Body of pancreas (tissue), 4 donors: ENCODE measurements at regions not wholly inside any gene's neighbourhood (a gene's known extent, or its start where the extent isn't known, plus 50 kb on each side); places are given as distances from the start of the nearest gene placed in this dataset.

ENCODE experiments used
- ATAC-seq: fragments of 150-250 bp; one replicate; pipeline ENCODE4 v1.9.1; 2016
- DNase-seq, 4 donors: peaks; one replicate each; pipeline ENCODE4 v3.0.0-alpha.2; 2019
- H3K27ac ChIP-seq, 4 donors: fragments of 200-600 bp; sonication (generic); 1 replicate in 3 of 4; 2 replicates in 1 of 4; pipeline versions ENCODE4 v1.5.1 to v1.6.1; 2016 to 2019; ENCODE audit warnings: mild to moderate bottlenecking in 1 of 4, mixed read lengths in 1 of 4, moderate library complexity in 1 of 4
- H3K27me3 ChIP-seq, 2 donors: fragments of 200-600 bp; sonication (generic); one replicate each; pipeline ENCODE4 v1.6.0; 2016; ENCODE audit warnings: mild to moderate bottlenecking in 1 of 2
- H3K36me3 ChIP-seq, 2 donors: fragments of 200-600 bp; sonication (generic); replicated peaks in 1 of 2; 2 replicates each; pipeline ENCODE4 v1.5.1; 2016; ENCODE audit warnings: low read depth in 2 of 2; ENCODE audit not compliant: insufficient read depth in 1 of 2
- H3K4me1 ChIP-seq: fragments of 200-600 bp; sonication (generic); one replicate; pipeline ENCODE4 v1.6.0; 2016
- H3K4me3 ChIP-seq, 2 donors: fragments of 200-600 bp; sonication (generic); 1 replicate in 1 of 2; 2 replicates in 1 of 2; pipeline ENCODE4 v1.5.1; 2016 to 2019
- H3K9me3 ChIP-seq, 3 donors: fragments of 200-600 bp; sonication (generic); 1 replicate in 2 of 3; 2 replicates in 1 of 3; pipeline ENCODE4 v1.5.1; 2016
- POLR2A ChIP-seq, 3 donors: fragments of 450-650 bp; IDR thresholded peaks; one replicate each; pipeline ENCODE4 v1.6.1; 2016; ENCODE audit warnings: antibody characterized with exemption in 3 of 3, mild to moderate bottlenecking in 2 of 3
- WGBS, 2 donors: methylation state at CpG; one replicate each; pipeline ENCODE4 v1.1.5; 2017; 5-methylcytosine and 5-hydroxymethylcytosine counted together
- intact Hi-C: fragments of 100-400 bp; cut with DNase I; formaldehyde crosslinking; loops from one replicate; pipeline ENCODE4 v1.15.1; 2023
- TF ChIP-seq, protein P1 (sequence below), 7 experiments: fragments of 450-650 bp in 4 of 7; fragments of 200-600 bp in 3 of 7; sonication (generic) in 3 of 7; IDR thresholded peaks; one replicate each; pipeline ENCODE4 v1.5.1; 2016 to 2019; ENCODE audit warnings: antibody characterized with exemption in 7 of 7

DNA sequence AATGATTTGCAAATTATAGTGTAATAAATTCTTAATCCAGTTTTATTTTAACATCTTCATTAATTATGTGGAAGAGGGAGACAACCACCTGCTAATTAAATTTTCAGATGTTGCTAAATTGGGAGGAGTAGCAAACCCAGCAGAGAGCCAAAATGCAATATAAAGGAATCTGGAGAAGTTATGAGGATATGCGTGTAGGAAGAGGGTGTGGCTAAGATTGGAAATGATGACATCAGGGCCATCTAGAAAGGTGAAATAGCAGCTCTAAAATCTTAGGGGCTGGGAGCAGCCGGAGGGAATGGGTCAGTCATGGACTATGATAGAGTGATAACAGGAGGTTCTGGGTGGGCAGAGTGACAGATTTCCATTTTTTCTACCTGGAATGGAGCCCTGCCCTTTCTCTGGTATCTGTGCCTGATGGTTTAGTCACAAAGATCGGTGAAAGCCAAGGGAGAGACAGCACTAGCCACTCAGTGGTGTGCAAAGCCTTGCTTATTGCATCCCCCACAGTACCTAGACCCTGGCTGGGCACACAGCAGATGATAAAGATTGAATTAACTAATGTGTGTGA is 379.2 kb upstream of the CELF4 start:
- intact Hi-C loops, result no loop called here
- H3K36me3 ChIP-seq, result no peaks in the 10 kb centered on the region
- no peak for TF ChIP-seq POLR2A (IDR thresholded peaks at IDR 0.05)
- TF ChIP-seq, protein P1, sequence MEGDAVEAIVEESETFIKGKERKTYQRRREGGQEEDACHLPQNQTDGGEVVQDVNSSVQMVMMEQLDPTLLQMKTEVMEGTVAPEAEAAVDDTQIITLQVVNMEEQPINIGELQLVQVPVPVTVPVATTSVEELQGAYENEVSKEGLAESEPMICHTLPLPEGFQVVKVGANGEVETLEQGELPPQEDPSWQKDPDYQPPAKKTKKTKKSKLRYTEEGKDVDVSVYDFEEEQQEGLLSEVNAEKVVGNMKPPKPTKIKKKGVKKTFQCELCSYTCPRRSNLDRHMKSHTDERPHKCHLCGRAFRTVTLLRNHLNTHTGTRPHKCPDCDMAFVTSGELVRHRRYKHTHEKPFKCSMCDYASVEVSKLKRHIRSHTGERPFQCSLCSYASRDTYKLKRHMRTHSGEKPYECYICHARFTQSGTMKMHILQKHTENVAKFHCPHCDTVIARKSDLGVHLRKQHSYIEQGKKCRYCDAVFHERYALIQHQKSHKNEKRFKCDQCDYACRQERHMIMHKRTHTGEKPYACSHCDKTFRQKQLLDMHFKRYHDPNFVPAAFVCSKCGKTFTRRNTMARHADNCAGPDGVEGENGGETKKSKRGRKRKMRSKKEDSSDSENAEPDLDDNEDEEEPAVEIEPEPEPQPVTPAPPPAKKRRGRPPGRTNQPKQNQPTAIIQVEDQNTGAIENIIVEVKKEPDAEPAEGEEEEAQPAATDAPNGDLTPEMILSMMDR (IDR thresholded peaks at IDR 0.05), result no peak
- WGBS, 2 donors, result 60 to 61% methylated on average over 3 of the region's 3 CpGs
- no peaks in the 10 kb centered on the region for H3K9me3 ChIP-seq
- H3K4me1 ChIP-seq, result no peaks in the 10 kb centered on the region
- no peak overlapping the region for H3K27ac ChIP-seq
- H3K27me3 ChIP-seq, result no peaks in the 10 kb centered on the region
- ATAC-seq (no peak), DNase-seq (no peak)
- H3K4me3 ChIP-seq, result no peak overlapping the region

DNA sequence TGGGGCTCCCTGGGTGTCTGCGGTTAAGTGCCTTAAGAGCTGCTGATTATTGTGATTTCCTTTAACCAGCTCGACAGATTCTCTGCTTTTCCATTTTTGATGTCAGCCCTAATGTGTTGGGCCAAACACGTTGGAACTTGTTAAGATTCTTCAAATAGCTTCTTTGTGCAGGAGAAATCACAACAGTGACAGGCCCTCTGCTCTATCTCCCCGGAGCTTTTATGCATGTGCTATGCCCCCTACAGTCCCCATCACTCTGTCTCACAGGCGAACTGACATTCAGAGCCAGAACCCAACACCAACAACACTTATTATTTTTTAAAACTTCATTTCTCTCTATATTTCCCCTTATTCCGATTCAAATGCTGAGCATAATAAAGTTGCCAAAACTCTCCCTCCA is 371.7 kb upstream of the CELF4 start:
- DNase-seq (no peak), ATAC-seq (no peak)
- TF ChIP-seq, protein P1 (IDR thresholded peaks at IDR 0.05), result no peak
- TF ChIP-seq POLR2A (IDR thresholded peaks at IDR 0.05), result no peak
- Histone ChIP-seq H3K36me3 (no peaks in the 10 kb centered on the region), H3K27me3 (no peaks in the 10 kb centered on the region), H3K27ac (no peak overlapping the region), H3K4me1 (no peaks in the 10 kb centered on the region), H3K4me3 (no peak overlapping the region), H3K9me3 (no peaks in the 10 kb centered on the region)
- WGBS, 2 donors, result 44 to 52% methylated on average over 6 of the region's 6 CpGs
- intact Hi-C loops, result no loop called here

DNA sequence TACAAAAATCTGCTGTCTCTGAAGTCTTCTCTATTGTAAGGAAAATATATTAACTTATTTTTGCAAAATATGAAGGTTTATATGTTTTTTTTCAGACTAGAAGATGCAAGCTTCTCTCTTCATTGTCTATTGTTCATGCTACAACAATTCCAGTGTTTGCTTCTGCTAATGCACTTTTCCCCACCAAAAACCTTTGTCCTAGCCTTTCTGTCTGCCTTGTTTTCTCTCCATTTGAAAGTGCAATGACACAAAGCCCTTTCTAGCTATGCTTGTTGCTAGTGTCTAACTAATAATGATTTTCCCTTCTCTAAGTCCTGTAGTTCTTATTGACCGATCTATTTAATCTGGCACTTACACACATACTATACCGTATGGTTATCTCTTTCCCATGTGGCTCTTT is 369.5 kb upstream of the CELF4 start:
- TF ChIP-seq, protein P1 (IDR thresholded peaks at IDR 0.05), result no peak
- no peak for TF ChIP-seq POLR2A (IDR thresholded peaks at IDR 0.05)
- Histone ChIP-seq H3K27me3 (no peaks in the 10 kb centered on the region), H3K36me3 (no peaks in the 10 kb centered on the region), H3K4me1 (no peaks in the 10 kb centered on the region), H3K27ac (no peak overlapping the region), H3K9me3 (no peaks in the 10 kb centered on the region), H3K4me3 (no peak overlapping the region)
- intact Hi-C loops, result no loop called here
- ATAC-seq, result no peak
- DNase-seq, result no peak
- 37 to 61% methylated on average over 2 of the region's 2 CpGs for WGBS, 2 donors

DNA sequence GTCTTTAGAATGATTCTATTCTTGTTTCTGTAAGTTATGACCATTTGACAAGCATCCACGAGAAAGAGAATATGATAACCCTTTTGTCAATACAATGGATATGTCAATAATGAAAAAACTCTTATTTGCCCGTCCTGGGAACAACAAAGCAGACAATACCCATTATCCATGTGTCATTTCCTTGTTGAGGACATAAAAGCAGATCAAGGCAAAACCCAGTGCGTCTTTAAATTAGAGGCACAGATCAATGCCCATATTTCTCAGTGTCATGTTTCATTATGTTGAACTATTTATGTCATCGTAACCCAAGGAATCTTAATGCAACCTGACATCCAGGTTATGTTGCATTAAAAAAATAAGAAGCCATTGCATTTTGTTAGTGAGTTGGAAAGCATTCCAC is 365.0 kb upstream of the CELF4 start:
- TF ChIP-seq POLR2A (IDR thresholded peaks at IDR 0.05), result no peak
- TF ChIP-seq, protein P1 (IDR thresholded peaks at IDR 0.05), result no peak
- Histone ChIP-seq H3K27ac (no peak overlapping the region), H3K27me3 (no peaks in the 10 kb centered on the region), H3K9me3 (no peaks in the 10 kb centered on the region), H3K4me1 (no peaks in the 10 kb centered on the region), H3K36me3 (no peaks in the 10 kb centered on the region), H3K4me3 (no peak overlapping the region)
- DNase-seq (no peak), ATAC-seq (no peak)
- intact Hi-C loops, result no loop called here
- 45 to 48% methylated on average over 4 of the region's 4 CpGs for WGBS, 2 donors

DNA sequence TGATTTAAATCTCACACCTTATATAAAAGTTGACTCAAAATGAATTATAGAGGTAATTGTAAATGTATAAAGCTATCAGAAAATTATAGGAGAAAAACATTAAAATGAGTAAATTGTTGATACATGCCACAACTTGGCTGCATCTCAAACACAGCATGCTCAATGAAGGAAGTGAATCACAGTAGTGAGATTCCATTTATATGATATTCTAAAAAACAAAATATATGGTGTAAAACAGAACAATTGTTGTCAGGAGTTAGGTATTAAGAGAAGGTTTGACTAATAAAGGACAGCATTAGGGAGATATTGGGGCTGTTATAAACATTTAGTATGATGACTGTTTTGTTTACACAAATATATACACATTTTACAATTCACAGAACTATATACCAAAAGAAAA is 356.6 kb upstream of the CELF4 start:
- Histone ChIP-seq H3K27me3 (no peaks in the 10 kb centered on the region), H3K9me3 (no peaks in the 10 kb centered on the region), H3K4me1 (no peaks in the 10 kb centered on the region), H3K4me3 (no peak overlapping the region), H3K27ac (no peak overlapping the region), H3K36me3 (no peaks in the 10 kb centered on the region)
- intact Hi-C loops, result no loop called here
- ATAC-seq, result no peak
- no peak for TF ChIP-seq POLR2A (IDR thresholded peaks at IDR 0.05)
- TF ChIP-seq, protein P1 (IDR thresholded peaks at IDR 0.05), result no peak
- no peak for DNase-seq
